ENCODE measurements at regions not wholly inside any gene's neighbourhood (a gene's known extent, or its start where the extent isn't known, plus 50 kb on each side); places are given as distances from the start of the nearest gene placed in this dataset.

DNA sequence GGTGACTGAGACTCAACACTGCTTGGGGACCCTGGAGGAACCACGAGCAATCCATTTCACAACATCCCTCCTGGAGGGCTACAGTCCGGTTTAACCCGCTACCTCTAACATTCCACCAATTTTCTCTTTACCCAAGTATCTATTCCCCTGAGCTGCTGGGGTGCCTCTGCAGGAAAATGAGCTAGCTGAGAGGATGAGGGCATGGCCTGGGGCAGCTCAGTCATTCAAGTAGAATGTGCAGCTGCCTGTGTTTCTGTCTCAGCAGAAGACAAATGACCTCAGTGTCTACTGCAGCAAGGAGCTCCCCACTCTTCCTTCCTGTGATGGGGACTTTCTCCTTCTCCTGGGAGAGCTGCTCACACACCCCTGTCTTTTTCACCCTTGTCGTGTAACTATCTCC, 120.8 kb downstream of the ZNF518B start:
- in situ Hi-C loops (cut with MboI; ENCODE audit: low sequenced_read_pairs): no loop called here

DNA sequence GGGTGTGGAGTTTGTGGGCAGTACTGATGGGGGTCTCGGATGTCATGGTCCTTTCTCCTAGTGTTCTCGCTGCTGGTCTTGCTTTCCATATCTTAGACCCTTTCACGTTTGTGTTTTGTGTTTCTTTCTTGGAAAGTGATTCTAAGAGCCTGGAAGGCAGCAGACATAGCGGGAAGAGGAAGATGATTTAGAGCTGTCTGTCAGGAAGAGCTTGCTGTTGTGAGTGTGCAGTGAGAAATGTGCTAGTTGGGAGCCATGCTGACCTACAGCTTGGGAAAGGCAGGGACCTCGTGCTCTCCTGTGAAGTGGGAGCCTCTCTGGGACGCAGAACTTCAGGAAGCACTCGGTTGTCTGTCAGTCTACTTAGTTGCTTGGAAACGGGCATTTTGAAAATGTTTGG, 122.2 kb downstream of the ZNF518B start:
- in situ Hi-C loops (cut with MboI; ENCODE audit: low sequenced_read_pairs): no loop called here

GRCh38 chr4:10334506-10335028, 122.7 kb downstream of the ZNF518B start:
- in situ Hi-C loops (cut with MboI; ENCODE audit: low sequenced_read_pairs): no loop called here

- in situ Hi-C loops (cut with MboI; ENCODE audit: low sequenced_read_pairs): no loop called here
Measured at GRCh38 chr4:10333942-10334341, 123.3 kb downstream of the ZNF518B start.

GRCh38 chr4:10326075-10326474, 131.2 kb downstream of the ZNF518B start:
- in situ Hi-C loops (cut with MboI; ENCODE audit: low sequenced_read_pairs): no loop called here

GRCh38 chr4:10321931-10322330, 135.3 kb downstream of the ZNF518B start:
- in situ Hi-C loops (cut with MboI; ENCODE audit: low sequenced_read_pairs): no loop called here

DNA sequence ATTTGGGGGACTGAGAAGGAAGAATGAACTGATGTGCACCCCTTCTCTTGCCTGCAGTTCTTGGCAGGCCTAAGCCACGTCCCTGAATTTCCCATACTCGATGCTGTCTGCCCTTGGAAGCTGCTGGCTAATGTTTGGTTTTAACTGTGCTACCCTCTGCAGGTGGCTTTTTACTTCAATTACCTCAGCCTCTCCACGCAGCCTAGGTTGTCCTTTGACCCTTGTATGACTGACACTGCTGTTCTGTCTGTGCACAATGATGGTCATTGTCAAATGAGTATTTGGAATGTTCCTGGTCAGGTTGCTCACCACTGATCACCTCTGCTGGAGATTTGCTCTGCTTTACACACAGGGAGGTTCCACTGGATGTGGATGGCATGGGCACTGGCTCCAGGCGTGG, 137.1 kb downstream of the ZNF518B start:
- in situ Hi-C loops (cut with MboI; ENCODE audit: low sequenced_read_pairs): no loop called here

DNA sequence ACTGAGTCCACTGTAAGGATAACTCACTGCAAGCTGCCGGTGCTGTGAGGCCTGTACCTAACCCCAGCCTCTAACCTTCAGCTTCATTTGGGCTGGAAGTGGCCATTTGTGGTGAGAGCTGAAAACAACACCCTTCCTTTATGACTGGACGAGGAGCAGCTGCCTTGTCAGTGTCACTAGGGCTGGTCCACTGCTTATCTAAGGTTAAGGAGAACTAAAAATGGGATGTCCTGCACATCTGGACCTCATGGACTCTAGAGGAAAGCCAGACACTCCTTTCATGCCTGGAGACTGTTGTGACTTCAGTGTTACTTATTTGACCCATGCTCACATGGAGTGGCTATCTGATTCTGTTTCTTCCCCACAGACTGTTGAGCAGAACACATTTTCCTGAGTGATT, 139.9 kb downstream of the ZNF518B start:
- in situ Hi-C loops (cut with MboI; ENCODE audit: low sequenced_read_pairs): no loop called here

DNA sequence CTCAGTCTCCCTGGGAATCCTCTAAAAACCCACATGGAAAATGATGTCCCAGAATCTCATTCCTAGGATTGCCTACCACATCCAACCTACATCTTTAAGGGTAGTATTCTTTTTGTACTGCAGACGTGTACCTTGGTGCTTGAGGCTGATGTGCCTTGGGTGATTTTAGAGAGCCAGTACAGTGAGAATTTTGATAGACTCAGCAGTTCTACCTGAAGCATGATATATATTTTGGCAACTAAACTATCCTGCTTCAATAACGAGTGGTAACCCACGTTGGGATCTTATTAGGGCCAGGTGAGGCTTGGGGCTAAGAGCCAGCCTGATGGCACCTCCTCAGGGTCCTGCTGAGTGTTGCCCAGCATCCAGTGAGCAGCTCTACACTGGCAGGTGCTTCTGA, 140.4 kb downstream of the ZNF518B start:
- in situ Hi-C loops (cut with MboI; ENCODE audit: low sequenced_read_pairs): no loop called here

DNA sequence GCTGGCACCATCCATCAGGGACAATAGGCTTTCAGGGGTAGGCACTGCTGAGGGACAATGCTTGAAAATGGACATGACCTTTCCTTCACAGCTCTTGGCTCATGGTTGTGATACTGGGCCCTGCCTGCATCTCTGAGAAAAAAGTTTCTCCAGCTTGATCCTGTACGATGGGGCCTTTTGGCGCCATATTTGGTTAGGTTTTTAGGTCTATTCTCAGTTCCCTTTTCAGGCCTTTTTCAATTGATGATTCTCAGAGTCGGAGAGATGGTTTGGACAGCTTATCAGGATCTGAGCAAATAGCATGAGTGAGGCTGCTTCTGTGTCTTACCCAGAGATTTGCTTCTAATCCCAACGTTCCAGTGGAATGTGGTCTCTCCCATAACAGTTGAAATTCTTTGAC, 141.6 kb downstream of the ZNF518B start:
- in situ Hi-C loops (cut with MboI; ENCODE audit: low sequenced_read_pairs): no loop called here

DNA sequence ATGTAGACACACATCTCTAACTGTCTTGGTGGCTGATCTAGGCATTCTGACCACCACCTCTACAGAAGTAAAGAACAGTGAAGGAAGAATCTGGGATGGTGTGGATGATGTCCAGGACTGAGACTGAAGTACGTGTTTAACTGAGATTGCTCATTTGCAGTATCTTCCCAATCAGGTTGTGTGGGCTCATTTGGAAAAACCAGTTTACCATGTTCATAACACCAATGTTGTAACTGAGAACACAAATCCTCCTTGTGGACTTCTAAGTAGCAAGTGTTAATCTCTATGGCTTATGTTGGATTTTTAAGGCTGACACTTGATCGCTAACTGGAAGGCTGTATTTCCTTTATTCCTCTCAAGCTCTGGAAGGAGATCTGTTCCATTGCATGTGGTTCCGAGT, 144.7 kb downstream of the ZNF518B start:
- in situ Hi-C loops (cut with MboI; ENCODE audit: low sequenced_read_pairs): no loop called here

- in situ Hi-C loops (cut with MboI; ENCODE audit: low sequenced_read_pairs): no loop called here
Measured at GRCh38 chr4:10311939-10312338, 145.3 kb downstream of the ZNF518B start.

DNA sequence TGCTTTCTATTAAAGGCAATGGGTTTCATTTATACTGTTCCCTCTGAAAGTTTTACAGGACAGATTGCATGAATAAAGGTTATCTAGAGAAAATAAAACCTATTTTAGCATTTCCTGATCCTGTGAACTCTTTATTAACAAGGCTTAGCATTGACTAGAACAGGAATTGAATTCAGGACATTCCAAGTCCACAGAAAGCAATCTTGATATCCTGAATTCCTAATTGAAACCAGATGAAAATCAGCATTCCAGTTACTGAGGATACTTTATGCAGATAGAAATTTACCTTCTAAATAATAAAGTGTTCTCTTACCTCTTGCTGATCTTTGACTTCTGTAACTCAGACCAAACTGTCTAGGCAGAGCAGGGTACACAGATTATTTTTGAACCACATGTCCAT, 151.4 kb downstream of the ZNF518B start:
- in situ Hi-C loops (cut with MboI; ENCODE audit: low sequenced_read_pairs): no loop called here

- in situ Hi-C loops (cut with MboI; ENCODE audit: low sequenced_read_pairs): no loop called here
Measured at GRCh38 chr4:10303291-10303690, 153.9 kb downstream of the ZNF518B start.

DNA sequence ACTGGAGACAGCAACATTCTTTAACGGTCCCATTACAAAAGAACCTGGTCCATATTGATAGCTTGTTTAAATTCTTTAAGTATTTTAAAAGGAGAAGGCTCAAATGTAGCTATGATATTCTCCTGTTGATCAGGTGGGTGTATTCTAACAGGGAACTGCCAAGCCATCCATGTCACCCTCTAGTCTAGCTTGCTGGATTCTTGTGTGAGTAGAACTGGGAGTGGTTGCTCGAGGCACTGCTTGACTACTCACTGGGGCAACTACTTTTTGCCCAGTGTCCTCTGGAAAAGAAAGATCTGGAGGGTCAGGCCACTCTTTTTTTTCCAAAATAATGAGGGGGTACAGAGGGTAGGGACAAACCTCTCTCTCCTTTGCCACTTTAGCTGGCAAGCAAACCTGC, 155.1 kb downstream of the ZNF518B start:
- in situ Hi-C loops (cut with MboI; ENCODE audit: low sequenced_read_pairs): no loop called here

DNA sequence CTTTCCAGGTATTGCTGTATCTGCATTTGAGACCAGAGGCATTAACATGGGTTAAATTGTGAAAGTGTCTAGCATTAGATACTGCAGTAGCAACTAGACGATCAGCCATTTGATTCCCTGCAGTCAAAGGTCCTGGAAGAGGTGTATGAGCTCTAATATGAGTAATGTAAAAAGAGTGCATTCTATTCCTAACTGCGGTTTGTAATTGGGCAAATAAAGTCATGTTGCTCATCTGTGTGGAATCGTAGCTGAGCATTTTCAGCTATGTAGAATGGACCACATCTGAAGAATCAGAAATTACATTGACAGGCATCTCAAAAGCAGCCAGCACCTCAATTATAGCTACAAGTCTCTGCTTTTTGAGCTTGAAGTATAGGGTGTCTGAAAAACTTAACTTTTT, 157.6 kb downstream of the ZNF518B start:
- in situ Hi-C loops (cut with MboI; ENCODE audit: low sequenced_read_pairs): no loop called here

DNA sequence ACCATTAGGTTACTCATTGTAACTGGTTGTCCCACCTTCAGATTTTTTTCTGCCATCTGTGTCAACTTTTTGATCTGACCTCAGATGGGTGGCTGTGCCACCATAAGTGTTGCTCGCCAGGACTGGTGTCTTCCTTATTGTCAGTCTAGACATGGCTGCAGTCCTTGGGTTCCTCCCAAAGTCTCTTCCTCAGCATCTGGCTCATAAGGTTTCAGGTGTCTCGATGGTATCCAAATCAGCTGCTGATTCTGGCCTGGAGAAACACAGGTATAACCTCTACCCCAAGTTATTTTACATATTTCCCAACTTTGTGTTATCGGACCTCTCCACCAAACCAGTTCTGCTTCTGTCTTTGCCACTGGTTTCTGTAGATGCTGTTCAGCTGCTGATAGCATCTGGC, 158.5 kb downstream of the ZNF518B start:
- in situ Hi-C loops (cut with MboI; ENCODE audit: low sequenced_read_pairs): no loop called here

GRCh38 chr4:10296730-10297129, 160.5 kb downstream of the ZNF518B start:
- in situ Hi-C loops (cut with MboI; ENCODE audit: low sequenced_read_pairs): no loop called here

- in situ Hi-C loops (cut with MboI; ENCODE audit: low sequenced_read_pairs): no loop called here
Measured at GRCh38 chr4:10295301-10295700, 161.9 kb downstream of the ZNF518B start.

- in situ Hi-C loops (cut with MboI; ENCODE audit: low sequenced_read_pairs): no loop called here
Measured at GRCh38 chr4:10289538-10289906, 167.7 kb downstream of the ZNF518B start.

- in situ Hi-C loops (cut with MboI; ENCODE audit: low sequenced_read_pairs): no loop called here
Measured at GRCh38 chr4:10288830-10289537, 168.2 kb downstream of the ZNF518B start.

- in situ Hi-C loops (cut with MboI; ENCODE audit: low sequenced_read_pairs): no loop called here
Measured at GRCh38 chr4:10285028-10285427, 168.4 kb upstream of the WDR1 start.

- in situ Hi-C loops (cut with MboI; ENCODE audit: low sequenced_read_pairs): no loop called here
Measured at GRCh38 chr4:10283761-10284160, 167.2 kb upstream of the WDR1 start.
